ENCODE measurements at regions not wholly inside any gene's neighbourhood (a gene's known extent, or its start where the extent isn't known, plus 50 kb on each side); places are given as distances from the start of the nearest gene placed in this dataset.

DNA sequence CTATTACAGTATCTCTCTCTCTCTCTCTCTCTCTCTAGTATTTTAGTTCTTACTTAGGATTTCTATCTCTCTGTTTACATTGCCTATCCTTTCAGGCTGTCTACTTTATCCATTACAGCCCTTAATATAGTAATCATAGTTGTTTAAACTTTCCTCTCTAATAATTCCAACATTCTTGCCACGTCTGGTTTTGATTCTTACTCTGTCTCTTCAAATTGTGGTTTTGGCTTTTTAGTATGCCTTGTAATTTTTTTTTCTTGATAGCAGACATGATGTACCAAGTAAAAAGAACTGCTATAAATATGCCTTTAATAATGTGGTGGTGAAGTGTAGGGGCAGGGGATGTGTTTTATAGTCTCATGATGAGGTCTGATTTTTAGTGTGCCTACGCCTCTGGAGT, 1809.5 kb upstream of the CELF4 start (continued):
- TF ChIP-seq, protein P1, sequence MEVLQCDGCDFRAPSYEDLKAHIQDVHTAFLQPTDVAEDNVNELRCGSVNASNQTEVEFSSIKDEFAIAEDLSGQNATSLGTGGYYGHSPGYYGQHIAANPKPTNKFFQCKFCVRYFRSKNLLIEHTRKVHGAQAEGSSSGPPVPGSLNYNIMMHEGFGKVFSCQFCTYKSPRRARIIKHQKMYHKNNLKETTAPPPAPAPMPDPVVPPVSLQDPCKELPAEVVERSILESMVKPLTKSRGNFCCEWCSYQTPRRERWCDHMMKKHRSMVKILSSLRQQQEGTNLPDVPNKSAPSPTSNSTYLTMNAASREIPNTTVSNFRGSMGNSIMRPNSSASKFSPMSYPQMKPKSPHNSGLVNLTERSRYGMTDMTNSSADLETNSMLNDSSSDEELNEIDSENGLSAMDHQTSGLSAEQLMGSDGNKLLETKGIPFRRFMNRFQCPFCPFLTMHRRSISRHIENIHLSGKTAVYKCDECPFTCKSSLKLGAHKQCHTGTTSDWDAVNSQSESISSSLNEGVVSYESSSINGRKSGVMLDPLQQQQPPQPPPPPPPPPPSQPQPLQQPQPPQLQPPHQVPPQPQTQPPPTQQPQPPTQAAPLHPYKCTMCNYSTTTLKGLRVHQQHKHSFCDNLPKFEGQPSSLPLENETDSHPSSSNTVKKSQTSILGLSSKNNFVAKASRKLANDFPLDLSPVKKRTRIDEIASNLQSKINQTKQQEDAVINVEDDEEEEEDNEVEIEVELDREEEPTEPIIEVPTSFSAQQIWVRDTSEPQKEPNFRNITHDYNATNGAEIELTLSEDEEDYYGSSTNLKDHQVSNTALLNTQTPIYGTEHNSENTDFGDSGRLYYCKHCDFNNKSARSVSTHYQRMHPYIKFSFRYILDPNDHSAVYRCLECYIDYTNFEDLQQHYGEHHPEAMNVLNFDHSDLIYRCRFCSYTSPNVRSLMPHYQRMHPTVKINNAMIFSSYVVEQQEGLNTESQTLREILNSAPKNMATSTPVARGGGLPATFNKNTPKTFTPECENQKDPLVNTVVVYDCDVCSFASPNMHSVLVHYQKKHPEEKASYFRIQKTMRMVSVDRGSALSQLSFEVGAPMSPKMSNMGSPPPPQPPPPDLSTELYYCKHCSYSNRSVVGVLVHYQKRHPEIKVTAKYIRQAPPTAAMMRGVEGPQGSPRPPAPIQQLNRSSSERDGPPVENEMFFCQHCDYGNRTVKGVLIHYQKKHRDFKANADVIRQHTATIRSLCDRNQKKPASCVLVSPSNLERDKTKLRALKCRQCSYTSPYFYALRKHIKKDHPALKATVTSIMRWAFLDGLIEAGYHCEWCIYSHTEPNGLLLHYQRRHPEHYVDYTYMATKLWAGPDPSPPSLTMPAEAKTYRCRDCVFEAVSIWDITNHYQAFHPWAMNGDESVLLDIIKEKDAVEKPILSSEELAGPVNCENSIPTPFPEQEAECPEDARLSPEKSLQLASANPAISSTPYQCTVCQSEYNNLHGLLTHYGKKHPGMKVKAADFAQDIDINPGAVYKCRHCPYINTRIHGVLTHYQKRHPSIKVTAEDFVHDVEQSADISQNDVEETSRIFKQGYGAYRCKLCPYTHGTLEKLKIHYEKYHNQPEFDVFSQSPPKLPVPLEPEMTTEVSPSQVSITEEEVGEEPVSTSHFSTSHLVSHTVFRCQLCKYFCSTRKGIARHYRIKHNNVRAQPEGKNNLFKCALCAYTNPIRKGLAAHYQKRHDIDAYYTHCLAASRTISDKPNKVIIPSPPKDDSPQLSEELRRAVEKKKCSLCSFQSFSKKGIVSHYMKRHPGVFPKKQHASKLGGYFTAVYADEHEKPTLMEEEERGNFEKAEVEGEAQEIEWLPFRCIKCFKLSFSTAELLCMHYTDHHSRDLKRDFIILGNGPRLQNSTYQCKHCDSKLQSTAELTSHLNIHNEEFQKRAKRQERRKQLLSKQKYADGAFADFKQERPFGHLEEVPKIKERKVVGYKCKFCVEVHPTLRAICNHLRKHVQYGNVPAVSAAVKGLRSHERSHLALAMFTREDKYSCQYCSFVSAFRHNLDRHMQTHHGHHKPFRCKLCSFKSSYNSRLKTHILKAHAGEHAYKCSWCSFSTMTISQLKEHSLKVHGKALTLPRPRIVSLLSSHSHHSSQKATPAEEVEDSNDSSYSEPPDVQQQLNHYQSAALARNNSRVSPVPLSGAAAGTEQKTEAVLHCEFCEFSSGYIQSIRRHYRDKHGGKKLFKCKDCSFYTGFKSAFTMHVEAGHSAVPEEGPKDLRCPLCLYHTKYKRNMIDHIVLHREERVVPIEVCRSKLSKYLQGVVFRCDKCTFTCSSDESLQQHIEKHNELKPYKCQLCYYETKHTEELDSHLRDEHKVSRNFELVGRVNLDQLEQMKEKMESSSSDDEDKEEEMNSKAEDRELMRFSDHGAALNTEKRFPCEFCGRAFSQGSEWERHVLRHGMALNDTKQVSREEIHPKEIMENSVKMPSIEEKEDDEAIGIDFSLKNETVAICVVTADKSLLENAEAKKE (CRISPR knock-in tag; IDR thresholded peaks at IDR 0.05), result no peak

DNA sequence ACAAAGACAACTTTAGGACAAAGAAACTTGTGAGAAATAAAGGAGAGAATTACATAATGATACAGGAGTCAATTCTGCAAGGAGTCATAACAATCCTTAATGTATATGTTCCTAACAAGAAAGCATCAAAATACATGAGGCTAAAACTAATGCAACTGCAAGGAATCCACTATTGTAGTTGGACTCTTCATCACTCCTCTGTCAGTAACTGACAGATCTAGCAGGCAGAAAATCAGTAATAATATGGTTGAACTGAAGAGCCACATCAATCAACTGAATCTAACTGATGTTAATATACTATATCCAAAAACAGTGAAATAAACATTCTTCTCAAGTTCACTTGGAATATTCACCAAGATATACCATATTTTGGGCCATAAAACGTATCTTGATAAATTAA, 1806.4 kb upstream of the CELF4 start:
- no peaks in the 10 kb centered on the region; the same call in 1 of the 2 replicates for H3K36me3 ChIP-seq (ENCODE audit: insufficient read depth)
- no peaks in the 10 kb centered on the region for H3F3A ChIP-seq (replicated peaks; ENCODE audit: low read depth)
- no peaks in the 10 kb centered on the region for H4K20me1 ChIP-seq (replicated peaks; ENCODE audit: insufficient read depth)
- Mint-ChIP-seq H3K27me3 (ENCODE audit: insufficient read depth, low read depth, poor library complexity) (no peaks in the 10 kb centered on the region), H3K36me3 (ENCODE audit: low read depth) (peaks cover 6% of the 10 kb centered on the region; the same call in 2 of the 3 replicates), H3K9me3 (peaks cover 6% of the 10 kb centered on the region; the same call in 1 of the 3 replicates), H3K27ac (no peak overlapping the region), H3K4me3 (no peak overlapping the region), H3K4me1 (no peaks in the 10 kb centered on the region)
- H3K79me2 ChIP-seq (replicated peaks; ENCODE audit: insufficient read depth), result no peaks in the 10 kb centered on the region
- no peak overlapping the region for H2AFZ ChIP-seq
- no peak overlapping the region for H3K4me3 ChIP-seq
- DNase-seq (ENCODE audit: low spot score) (no peak), ATAC-seq (no peak)
- peaks cover 8% of the 10 kb centered on the region; the same call in 1 of the 2 replicates for H3K4me1 ChIP-seq (ENCODE audit: insufficient read depth)
- no peak overlapping the region for H3K27ac ChIP-seq (ENCODE audit: low read depth)
- TF ChIP-seq, protein P2, sequence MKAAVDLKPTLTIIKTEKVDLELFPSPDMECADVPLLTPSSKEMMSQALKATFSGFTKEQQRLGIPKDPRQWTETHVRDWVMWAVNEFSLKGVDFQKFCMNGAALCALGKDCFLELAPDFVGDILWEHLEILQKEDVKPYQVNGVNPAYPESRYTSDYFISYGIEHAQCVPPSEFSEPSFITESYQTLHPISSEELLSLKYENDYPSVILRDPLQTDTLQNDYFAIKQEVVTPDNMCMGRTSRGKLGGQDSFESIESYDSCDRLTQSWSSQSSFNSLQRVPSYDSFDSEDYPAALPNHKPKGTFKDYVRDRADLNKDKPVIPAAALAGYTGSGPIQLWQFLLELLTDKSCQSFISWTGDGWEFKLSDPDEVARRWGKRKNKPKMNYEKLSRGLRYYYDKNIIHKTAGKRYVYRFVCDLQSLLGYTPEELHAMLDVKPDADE (IDR thresholded peaks at IDR 0.05), result no peak
- TF ChIP-seq, protein P3, sequence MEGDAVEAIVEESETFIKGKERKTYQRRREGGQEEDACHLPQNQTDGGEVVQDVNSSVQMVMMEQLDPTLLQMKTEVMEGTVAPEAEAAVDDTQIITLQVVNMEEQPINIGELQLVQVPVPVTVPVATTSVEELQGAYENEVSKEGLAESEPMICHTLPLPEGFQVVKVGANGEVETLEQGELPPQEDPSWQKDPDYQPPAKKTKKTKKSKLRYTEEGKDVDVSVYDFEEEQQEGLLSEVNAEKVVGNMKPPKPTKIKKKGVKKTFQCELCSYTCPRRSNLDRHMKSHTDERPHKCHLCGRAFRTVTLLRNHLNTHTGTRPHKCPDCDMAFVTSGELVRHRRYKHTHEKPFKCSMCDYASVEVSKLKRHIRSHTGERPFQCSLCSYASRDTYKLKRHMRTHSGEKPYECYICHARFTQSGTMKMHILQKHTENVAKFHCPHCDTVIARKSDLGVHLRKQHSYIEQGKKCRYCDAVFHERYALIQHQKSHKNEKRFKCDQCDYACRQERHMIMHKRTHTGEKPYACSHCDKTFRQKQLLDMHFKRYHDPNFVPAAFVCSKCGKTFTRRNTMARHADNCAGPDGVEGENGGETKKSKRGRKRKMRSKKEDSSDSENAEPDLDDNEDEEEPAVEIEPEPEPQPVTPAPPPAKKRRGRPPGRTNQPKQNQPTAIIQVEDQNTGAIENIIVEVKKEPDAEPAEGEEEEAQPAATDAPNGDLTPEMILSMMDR (conservative IDR thresholded peaks at IDR 0.05; ENCODE audit: low read depth in 2 of 2), result no peak
- TF ChIP-seq ZNF114 (CRISPR knock-in tag; IDR thresholded peaks at IDR 0.05), result no peak
- no peak for TF ChIP-seq POLR2AphosphoS5 (IDR thresholded peaks at IDR 0.05; ENCODE audit: low read depth)
- no peaks in the 10 kb centered on the region for H3K9me2 ChIP-seq (ENCODE audit: insufficient read depth)
- no peak overlapping the region for H3K4me2 ChIP-seq
- H3K27me3 ChIP-seq (ENCODE audit: insufficient read depth), result no peaks in the 10 kb centered on the region

Measured in GM23338 (cell line).